ENCODE measurements at regions not wholly inside any gene's neighbourhood (a gene's known extent, or its start where the extent isn't known, plus 50 kb on each side); places are given as distances from the start of the nearest gene placed in this dataset.

DNA sequence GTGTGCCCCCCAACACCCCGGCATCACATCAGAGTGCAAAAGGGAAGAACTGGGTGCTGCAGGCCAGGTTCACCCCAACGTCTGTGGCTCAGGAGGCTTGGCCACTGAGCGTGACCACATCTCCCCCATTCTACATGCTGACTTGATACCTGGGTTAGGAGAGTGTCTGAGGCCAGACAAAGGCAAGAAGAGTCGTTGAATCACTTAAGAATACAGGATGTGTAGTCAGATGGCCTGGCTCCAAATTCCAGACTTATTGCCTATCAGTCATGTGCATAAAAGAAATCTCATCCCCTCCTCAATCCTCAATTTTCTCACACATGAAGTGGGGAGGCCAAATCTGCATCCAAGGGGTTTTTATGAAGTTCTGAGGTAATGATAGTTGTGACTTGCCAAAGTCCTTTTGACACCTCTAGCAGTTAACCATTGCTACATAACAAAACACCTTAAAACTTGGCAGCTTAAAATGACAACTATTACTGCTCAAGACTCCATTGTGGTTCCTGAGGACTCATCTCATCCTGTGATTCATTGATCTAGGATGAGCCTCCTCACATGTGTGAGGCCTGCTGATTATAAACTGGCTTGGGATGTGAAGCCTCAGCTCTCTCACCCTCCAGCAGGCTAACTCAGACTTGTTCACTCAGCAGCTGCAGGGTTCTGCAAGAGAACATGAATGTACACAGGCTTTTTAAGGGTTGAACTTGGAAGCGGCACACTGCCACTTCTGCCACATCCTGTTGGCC, 138.8 kb upstream of the TLE3 start:
- DNase-seq (ENCODE audit: low read depth in 1 of 2, low spot score in 2 of 2) (no peak), FAIRE-seq (no peak)
- no peak for TF ChIP-seq GTF2F1 (IDR thresholded peaks at IDR 0.05; ENCODE audit: borderline replicate concordance, low read depth, low read length)

More for the DNA sequence above, 138.8 kb upstream of the TLE3 start:
- H3K4ac ChIP-seq (replicated peaks; ENCODE audit: insufficient read length, low read depth, low read length), result no peak overlapping the region
- no peaks in the 10 kb centered on the region for H3K79me1 ChIP-seq (ENCODE audit: low read depth, low read length)
- no peaks in the 10 kb centered on the region for H3K23me2 ChIP-seq (ENCODE audit: low read depth, low read length)
- H3K79me2 ChIP-seq (ENCODE audit: control insufficient read depth in 1 of 2, insufficient read depth in 2 of 2, low read length in 2 of 2), result no peaks in the 10 kb centered on the region
- H3K56ac ChIP-seq (replicated peaks; ENCODE audit: insufficient read length, low read depth, low read length), result no peak overlapping the region
- no peaks in the 10 kb centered on the region for H3K4me1 ChIP-seq (replicated peaks in 1 of 4; ENCODE audit: control insufficient read depth in 3 of 4, insufficient read depth in 4 of 4, low read length in 3 of 4)
- H3K9me3 ChIP-seq (ENCODE audit: insufficient read depth in 2 of 2, low read depth in 1 of 2, low read length in 1 of 2), result peaks cover 3 to 6% of the 10 kb centered on the region in 2 experiments; a peak in 2 of 4 replicates
- no peaks in the 10 kb centered on the region; a peak in 1 of 7 replicates for H3K27me3 ChIP-seq (replicated peaks in 1 of 4; ENCODE audit: control insufficient read depth in 3 of 4, extremely low read depth in 1 of 4, insufficient read depth in 3 of 4, low read length in 3 of 4)
- no peak overlapping the region for H2AFZ ChIP-seq (ENCODE audit: low read length)
- H2BK120ac ChIP-seq (replicated peaks; ENCODE audit: low read depth, low read length), result no peak overlapping the region
- POLR2A ChIA-PET (ENCODE audit: partially characterized antibody), result interaction anchor here (0.7 kb wide), 1 partner anchor 467 kb away, joined by 4 read pairs; no protein-coding TSS in a partner anchor
- no peak overlapping the region for H2BK5ac ChIP-seq (ENCODE audit: low read depth, low read length)
- CTCF ChIA-PET (ENCODE audit: partially characterized antibody), result interaction anchor here (1.0 to 1.1 kb wide), 2 partner anchors 11 to 22 kb away, joined by 3 read pairs; no protein-coding TSS in a partner anchor
- H2BK15ac ChIP-seq (ENCODE audit: low read length), result no peak overlapping the region
- 82% methylated on average over 5 of the region's 5 CpGs; no CpG with 5 or more reads in 1 of the 2 experiments for WGBS, 2 experiments (ENCODE audit: extremely low coverage in 1 of 2, insufficient coverage in 1 of 2, insufficient read length in 1 of 2, insufficient replicate concordance in 2 of 2, low coverage in 1 of 2, low lambda C conversion rate in 2 of 2, missing lambda C conversion rate in 1 of 2)
- H4K8ac ChIP-seq (ENCODE audit: extremely low read depth, insufficient read depth, low read length), result no peak overlapping the region
- no peak overlapping the region for H3K27ac ChIP-seq (ENCODE audit: low read depth, low read length)
- no peaks in the 10 kb centered on the region for H3K36me3 ChIP-seq (ENCODE audit: control insufficient read depth in 2 of 4, insufficient read depth in 4 of 4, low read length in 3 of 4)
- H3K9ac ChIP-seq (replicated peaks in 1 of 4; ENCODE audit: extremely low read depth in 1 of 4, low read depth in 3 of 4, low read length in 3 of 4), result no peak overlapping the region
- H4K91ac ChIP-seq (replicated peaks; ENCODE audit: insufficient read length, low read length), result no peak overlapping the region
- H3K4me3 ChIP-seq (ENCODE audit: extremely low read depth in 1 of 4, insufficient read depth in 2 of 4, low read depth in 3 of 4, low read length in 4 of 4), result no peak overlapping the region
- H2BK20ac ChIP-seq (ENCODE audit: low read length), result no peak overlapping the region
- no peak overlapping the region for H3K18ac ChIP-seq (ENCODE audit: extremely low read depth, low read length)
- no peaks in the 10 kb centered on the region for H4K20me1 ChIP-seq (replicated peaks in 1 of 2; ENCODE audit: control insufficient read depth in 1 of 2, insufficient read depth in 2 of 2, low read length in 2 of 2)
- H3K4me2 ChIP-seq (ENCODE audit: insufficient read depth in 1 of 2, low read depth in 2 of 2, low read length in 2 of 2), result no peak overlapping the region
- no peak overlapping the region for H3K23ac ChIP-seq (ENCODE audit: insufficient read length)
- H2BK12ac ChIP-seq (ENCODE audit: low read depth, low read length), result no peak overlapping the region
- H3K14ac ChIP-seq (ENCODE audit: insufficient read length), result no peak overlapping the region
- no peak overlapping the region for H4K5ac ChIP-seq (ENCODE audit: insufficient read length, low read depth, low read length)
- H2AK5ac ChIP-seq (ENCODE audit: low read depth, low read length), result no peak overlapping the region

Measured in H1 (cell line).